ENCODE measurements at regions not wholly inside any gene's neighbourhood (a gene's known extent, or its start where the extent isn't known, plus 50 kb on each side); places are given as distances from the start of the nearest gene placed in this dataset.
A peak's percentile ranks its signal among the peaks of the same experiment; 100 is the strongest.
"Not testable (repeated sequence)": the region's sequence is repeated elsewhere in the genome, so short reads cannot be mapped to it uniquely, and the experiment has no call there.

GRCh38 chr6:5840734-5841390 lies 165.9 kb downstream of the NRN1 start:
- DNase-seq (ENCODE audit: low read depth in 4 of 4, low spot score in 1 of 4) = no peak

- no peak for DNase-seq (ENCODE audit: low read depth in 4 of 4, low spot score in 1 of 4)
These were observed 167.9 kb downstream of the NRN1 start for GRCh38 chr6:5838656-5839396.

DNA sequence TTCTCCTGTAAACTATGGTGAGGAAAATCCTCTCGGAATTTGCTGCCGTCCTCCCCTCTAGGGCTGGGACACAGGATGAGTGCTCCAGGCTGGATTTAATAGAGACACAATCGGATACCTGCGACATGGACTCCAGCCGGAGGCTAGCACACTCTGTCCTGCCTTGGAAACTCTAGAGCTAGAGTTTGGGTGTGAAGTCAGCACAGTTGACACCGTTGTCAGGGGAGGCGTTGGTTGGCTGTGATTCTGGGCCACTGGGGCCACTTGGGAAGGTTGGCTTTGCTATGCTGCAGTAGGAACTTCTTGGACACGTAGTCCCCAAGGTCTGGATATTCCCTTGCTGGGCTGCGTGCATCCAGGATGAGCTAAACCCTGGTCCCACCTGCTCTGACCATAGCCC lies 169.4 kb downstream of the NRN1 start:
- no peak for DNase-seq (ENCODE audit: low read depth in 4 of 4, low spot score in 1 of 4)

DNA sequence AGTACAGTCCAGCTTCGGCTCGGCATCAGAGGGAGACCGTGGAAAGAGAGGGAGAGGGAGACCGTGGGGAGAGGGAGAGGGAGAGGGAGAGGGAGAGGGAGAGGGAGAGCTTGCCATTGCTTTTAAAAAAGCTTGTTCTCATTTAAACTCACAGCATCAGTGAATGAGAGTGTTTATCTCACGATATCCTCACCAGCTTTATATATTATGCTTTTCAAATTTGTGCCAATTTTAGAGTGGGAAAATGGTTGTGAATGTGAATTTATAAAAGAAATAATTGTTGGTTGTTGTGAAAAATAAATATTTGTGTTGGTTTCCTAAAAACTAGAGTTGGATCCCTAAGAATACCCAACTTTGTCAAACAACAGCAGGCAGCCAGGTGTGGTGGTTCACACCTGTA lies 170.1 kb downstream of the NRN1 start:
- DNase-seq (ENCODE audit: low read depth in 4 of 4, low spot score in 1 of 4) = not testable (repeated sequence)

DNA sequence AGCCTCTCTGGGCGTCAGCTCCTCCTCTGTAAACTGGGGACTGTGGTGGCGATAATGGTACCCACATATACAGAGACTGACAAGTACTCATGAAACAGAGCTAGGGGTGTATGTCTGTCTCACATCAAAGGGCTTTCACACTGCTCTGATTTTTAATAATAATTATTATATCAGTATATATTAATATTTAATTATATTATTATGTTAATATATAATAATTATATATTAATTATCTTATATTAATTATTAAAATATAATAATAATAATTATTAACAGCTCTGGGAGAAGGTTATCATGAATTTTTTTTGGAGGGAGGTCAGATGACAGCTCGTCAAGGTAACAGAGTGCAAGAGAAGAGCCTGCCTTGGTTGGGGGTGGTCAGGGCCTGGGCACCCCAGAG lies 173.6 kb downstream of the NRN1 start:
- no peak for DNase-seq (ENCODE audit: low read depth in 4 of 4, low spot score in 1 of 4)

DNA sequence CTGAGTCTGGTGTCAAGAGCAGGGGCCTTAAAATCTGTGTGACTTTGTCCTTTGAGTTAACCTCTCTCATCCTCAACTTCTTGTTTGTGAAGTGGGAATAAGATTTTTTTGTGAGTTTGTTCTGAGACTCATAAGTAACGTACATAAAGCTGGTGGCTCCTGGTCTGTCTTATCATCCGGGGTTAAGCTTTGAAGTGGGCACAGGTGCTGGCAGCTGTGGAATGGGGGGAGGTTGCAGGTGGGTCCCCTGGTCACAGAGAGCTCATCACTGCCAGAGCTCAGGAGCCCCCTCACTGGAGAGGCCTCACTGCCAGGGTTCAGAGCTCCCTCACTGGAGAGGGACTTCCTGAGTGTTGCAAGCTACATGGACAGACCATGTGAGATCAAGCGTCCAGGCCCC lies 174.1 kb downstream of the NRN1 start:
- no peak for DNase-seq (ENCODE audit: low read depth in 4 of 4, low spot score in 1 of 4)

GRCh38 chr6:5831219-5831862 lies 175.4 kb downstream of the NRN1 start:
- DNase-seq (ENCODE audit: low read depth in 4 of 4, low spot score in 1 of 4) = peak in 1 of 4 experiments; percentile 15

DNA sequence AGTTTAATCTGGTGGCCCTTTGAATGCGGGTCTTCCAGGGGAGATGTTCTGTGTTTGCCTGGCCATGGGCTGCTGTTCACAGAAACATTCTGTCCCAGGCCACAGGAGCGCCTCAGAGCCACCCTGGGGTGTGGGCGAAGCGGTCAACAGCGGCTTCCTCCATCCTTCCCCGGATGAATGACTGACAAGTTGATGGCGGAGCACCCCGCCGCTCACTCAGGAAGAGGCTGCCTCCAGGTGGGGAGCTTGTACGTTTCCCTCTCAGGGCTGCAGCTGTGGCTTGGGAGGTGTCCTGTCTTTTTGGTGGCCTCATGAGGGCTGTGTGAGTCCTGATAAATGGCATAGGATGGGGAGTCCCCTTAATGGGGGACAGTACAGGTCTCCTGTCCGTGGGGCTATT lies 178.4 kb downstream of the NRN1 start:
- no peak for DNase-seq (ENCODE audit: low read depth in 4 of 4, low spot score in 1 of 4)

DNA sequence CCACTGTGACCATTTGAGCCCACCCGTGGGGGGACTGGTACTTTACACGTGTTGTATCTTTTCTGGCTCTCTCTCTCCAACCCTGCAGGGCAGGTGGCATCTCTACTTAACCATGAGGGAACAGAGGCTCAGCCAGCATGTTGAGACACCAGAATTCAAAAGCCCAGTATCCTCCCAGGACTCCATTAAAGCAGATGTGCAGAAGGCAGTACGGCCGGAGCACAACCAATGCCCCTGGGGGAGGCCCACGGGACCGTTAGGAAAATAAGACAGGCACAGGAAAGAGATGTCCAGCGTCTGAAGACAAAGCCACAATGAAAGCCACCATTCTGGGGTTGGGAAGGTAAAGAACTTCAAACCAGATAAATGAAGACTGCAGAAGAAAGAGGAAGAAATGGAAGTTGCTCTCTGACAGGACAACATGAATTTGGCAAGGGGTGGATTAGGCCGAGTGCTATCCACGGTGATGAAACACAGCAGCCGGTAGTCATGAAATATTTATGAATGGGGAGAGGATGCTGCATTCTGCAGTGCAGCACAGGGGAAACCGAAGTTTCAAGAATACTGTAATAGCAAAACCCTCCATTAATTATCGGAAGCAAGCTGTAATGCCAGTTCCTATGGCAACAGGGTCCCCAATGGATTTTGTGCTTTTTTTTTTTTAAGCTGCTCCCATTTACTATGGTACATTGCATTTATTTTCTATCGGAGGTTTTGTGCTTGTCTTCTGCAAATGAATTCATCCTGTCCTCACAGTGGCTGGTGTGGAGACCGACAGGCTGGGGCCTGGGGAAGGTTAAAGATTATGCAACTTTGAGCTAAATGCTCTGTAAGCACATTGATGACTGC lies 179.4 kb downstream of the NRN1 start:
- no peak for DNase-seq (ENCODE audit: low read depth in 4 of 4, low spot score in 1 of 4)

DNA sequence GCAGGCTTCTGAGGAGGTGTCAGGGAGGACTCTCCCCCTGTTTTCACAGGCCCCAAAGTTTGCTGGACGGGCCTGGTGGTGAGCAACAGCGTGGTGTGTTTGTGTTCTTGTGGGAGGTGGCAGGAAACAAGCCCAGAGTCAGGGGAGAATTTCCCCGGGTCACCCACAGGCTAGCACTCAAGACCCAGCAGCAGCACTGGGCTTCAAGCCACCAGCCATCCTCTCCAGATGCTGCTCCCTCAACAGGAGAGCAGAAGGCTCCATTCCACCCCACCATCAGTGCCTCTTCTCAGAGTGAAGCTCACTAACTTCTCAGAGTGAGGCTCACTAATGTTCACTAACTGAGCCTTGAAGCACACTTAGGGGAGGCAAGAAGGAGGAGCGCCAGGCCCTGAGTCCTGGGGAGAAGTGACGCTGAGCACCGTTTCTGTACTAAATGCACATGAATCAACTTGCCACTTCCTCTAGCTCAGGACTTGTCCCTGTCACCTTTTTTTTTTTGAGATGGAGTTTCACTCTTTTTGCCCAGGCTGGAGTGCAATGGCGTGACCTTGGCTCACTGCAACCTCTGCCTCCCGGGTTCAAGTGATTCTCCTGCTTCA lies 182.2 kb downstream of the NRN1 start:
- not testable (repeated sequence) for DNase-seq (ENCODE audit: low read depth in 4 of 4, low spot score in 1 of 4)

All from stimulated activated CD4-positive, alpha-beta T cell treated with anti-CD3 and anti-CD28 coated beads, Interleukin-1b, Interleukin-23, amount 100 ng/mL, for 24 hours (primary cell).